KOPT-K1 (cell line): ENCODE measurements at regions not wholly inside any gene's neighbourhood (a gene's known extent, or its start where the extent isn't known, plus 50 kb on each side); places are given as distances from the start of the nearest gene placed in this dataset.
"Not testable (repeated sequence)": the region's sequence is repeated elsewhere in the genome, so short reads cannot be mapped to it uniquely, and the experiment has no call there.

Experiments used
- H3K27ac ChIP-seq: fragments of 200-600 bp; sonication (generic); 2 replicates; pipeline ENCODE4 v1.5.1; 2016; ENCODE audit warnings: antibody characterized with exemption, mild to moderate bottlenecking, low read depth, low read length; ENCODE audit not compliant: poor library complexity, severe bottlenecking
- H3K36me3 ChIP-seq: fragments of 200-600 bp; sonication (generic); 2 replicates; pipeline ENCODE4 v1.5.1; 2017; ENCODE audit warnings: antibody characterized with exemption, mild to moderate bottlenecking, low read length, moderate library complexity; ENCODE audit not compliant: insufficient read depth
- H3K9me3 ChIP-seq: fragments of 200-600 bp; sonication (generic); 2 replicates; pipeline ENCODE4 v1.5.1; 2017; ENCODE audit warnings: antibody characterized with exemption, low read length, mild to moderate bottlenecking; ENCODE audit not compliant: insufficient read depth, poor library complexity, severe bottlenecking

DNA sequence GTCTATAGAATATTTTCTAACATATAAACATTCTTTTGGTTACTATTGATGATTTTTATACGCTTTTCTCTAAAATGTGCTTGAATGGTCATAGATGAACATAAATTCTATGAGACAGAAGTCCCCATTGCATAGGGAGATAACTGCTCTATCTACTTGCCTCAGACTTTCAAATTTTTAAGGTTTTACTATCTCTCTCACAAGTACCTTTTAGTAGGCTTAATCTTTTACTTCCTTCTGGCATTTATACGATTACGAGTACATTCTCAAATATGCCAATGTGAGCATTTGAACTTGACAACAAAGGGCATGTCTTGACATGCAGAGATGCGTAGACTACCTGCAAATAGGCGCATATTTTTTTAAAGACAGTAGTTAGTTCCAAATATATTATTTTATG is 935.9 kb upstream of the LRATD1 start:
- Histone ChIP-seq H3K9me3 (no peaks in the 10 kb centered on the region), H3K27ac (no peak overlapping the region), H3K36me3 (no peaks in the 10 kb centered on the region)

DNA sequence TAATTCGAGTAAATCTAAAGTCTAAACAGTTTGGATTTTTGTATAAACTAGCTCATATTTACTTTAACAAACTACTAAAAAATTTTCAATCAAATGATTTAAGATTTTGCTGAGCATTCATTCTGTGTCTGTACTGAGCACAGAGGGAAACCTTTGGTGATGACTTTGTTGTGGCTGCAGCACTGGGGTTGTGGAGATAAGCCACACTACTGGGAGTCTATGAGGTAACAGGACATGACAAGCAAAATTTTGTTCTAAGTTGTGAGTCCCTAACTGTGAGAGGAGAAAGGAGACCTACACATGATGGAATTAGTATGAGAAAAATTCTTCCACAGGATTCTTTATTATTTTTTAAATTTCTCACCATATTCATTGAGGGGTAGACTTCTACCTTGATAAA is 933.7 kb upstream of the LRATD1 start:
- H3K27ac ChIP-seq = no peak overlapping the region
- H3K36me3 ChIP-seq = no peaks in the 10 kb centered on the region
- H3K9me3 ChIP-seq = no peaks in the 10 kb centered on the region

DNA sequence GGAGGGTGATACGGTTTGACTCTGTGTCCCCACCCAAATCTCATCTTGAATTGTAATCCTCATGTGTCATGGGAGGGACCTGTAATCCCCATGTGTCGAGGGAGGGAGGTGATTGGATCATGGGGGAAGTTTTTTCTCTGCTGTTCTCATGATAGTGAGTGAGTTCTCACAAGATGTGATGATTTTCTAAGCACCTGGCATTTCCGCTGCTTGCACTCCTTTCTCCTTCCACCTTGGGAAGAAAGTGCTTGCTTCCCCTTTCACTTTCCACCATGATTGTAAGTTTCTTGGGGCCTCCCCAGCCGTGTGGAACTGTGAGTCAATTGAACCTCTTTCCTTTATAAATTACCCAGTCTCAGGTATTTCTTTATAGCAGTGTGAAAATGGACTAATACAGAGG is 932.6 kb upstream of the LRATD1 start:
- not testable (repeated sequence) for H3K36me3 ChIP-seq, H3K9me3 ChIP-seq, H3K27ac ChIP-seq

DNA sequence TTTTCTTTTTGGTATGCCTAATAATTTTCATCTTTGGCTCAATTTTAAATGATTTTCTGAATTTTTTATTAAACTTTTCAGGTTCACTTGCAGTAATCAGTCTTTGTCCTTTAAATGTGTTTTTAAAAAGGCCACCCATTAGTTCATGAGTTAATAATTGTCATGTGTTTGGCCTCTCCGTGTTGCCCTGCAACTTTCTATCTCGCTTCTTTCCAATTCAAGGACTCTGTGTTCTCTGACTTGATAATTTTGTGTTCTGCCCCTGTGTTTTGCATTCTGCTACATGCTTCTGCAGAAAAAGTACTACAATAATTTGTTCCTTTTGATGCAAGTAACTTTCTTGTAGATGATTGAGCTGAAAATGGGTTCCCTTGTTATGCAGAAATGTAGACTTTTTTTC is 921.4 kb upstream of the LRATD1 start:
- no peaks in the 10 kb centered on the region for H3K9me3 ChIP-seq
- H3K36me3 ChIP-seq = no peaks in the 10 kb centered on the region
- no peak overlapping the region for H3K27ac ChIP-seq

DNA sequence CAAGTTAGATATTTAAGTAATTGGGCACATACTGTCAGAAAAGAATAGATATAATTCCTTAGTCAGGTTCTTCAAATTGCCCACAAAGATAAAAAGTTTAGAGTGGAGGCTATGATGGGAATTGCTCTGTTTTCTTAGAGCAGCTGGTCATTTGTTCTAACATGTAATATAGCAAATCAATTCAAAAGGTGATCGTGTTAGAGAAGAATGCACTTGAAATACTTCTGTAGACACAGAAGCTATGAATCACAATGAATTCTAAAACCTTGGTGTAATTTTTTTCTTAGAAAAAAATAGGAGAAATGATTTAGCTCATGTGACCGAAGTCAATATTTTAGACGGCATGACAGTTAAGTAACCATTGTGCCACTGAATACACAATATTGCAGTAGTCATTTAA is 918.1 kb upstream of the LRATD1 start:
- Histone ChIP-seq H3K9me3 (no peaks in the 10 kb centered on the region), H3K36me3 (no peaks in the 10 kb centered on the region), H3K27ac (no peak overlapping the region)

DNA sequence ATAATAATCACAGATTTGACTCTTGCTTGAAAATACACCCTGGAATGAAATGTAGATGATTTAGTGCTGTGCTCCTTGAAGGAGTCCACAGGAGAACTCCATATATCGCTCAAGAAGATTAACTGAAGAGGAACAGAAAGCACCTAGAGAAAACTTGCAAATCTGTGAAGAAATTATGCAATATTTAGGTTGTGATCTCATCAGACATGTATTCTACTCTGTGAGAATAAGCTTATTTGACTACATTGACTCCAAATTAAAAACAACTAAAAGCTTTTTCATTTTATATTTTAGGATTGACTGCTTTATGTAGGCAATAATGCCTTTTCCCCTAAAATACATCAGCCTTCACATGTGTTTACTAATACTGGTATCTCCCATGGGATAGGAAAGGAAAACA is 906.6 kb upstream of the LRATD1 start:
- Histone ChIP-seq H3K36me3 (no peaks in the 10 kb centered on the region), H3K9me3 (no peaks in the 10 kb centered on the region), H3K27ac (no peak overlapping the region)

DNA sequence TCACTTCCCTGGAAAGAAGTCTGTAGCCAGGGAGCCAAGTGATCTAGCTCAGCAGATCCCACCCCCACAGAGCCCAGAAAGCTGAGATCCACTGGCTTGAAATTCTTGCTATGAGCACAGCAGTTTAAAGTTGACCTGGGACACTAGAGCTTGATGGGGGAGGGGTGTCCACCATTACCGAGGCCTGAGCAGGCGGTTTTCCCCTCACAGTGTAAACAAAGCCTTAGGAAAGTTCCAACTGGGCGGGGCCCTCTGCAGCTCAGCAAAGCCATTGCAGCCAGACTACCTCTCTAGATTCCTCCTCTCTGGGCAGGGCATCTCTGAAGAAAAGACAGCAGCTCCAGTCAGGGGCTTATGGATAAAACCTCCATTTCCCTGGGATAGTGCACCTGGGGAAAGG is 887.2 kb upstream of the LRATD1 start:
- Histone ChIP-seq H3K36me3 (no peaks in the 10 kb centered on the region), H3K27ac (no peak overlapping the region), H3K9me3 (no peaks in the 10 kb centered on the region)

DNA sequence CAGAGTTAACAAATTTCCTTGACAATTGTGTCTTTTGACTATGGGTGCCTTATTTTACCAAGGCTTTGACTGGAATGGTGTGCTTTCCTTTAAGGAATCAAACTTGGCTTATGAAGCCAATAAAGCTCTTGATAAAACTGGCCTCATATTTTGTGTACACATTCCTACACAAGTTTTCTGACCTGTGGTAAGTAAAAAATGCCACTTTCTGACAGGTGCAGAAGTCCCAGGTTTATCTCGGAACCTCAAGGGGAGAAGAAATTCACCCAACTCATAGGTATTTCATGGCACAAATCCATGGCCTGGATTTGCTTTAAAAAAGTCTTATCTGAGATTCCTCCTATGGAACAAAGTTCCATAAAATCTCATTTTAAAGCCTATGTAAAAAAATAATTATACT is 880.6 kb upstream of the LRATD1 start:
- H3K36me3 ChIP-seq = no peaks in the 10 kb centered on the region

DNA sequence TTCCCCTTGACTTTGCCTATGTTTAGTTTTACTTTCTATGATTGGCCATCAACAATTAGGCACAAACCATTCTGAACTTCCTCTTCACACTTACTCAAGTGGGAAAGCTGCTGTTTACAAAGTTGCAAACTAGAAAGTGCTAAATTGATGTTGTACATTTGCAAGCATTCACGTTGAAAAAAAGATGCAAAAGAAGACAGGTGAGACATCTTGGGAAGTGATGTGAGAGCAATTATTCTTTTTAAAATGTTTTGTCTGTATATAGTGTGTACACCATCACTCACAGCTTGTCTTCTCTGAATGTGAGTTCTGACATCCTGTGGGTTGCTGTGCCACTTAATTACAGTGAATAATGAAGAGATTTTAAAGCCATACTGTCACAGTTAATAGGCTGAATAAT is 874.1 kb upstream of the LRATD1 start:
- Histone ChIP-seq H3K9me3 (no peaks in the 10 kb centered on the region), H3K36me3 (no peaks in the 10 kb centered on the region), H3K27ac (no peak overlapping the region)

More for the DNA sequence above, 880.6 kb upstream of the LRATD1 start:
- Histone ChIP-seq H3K9me3 (no peaks in the 10 kb centered on the region), H3K27ac (no peak overlapping the region)

DNA sequence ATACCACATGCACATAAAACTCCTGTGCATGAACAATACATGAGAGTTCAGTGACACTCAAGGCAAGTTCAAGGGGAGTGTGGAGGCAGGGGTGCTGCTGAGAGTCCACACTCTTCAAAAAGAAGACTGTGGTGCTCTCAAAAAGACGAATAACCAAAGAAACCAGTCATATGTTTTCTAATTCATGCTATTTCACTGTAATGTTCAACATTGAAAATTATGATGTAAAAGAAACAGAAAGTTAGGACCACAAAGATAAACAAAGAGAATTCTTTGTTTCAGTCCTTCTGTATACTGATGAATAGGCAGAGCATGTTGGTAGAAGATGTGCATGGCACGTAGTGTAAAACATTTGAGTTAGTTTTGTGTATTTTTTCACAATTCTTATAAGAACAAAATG is 864.2 kb upstream of the LRATD1 start:
- Histone ChIP-seq H3K36me3 (no peaks in the 10 kb centered on the region), H3K9me3 (no peaks in the 10 kb centered on the region), H3K27ac (no peak overlapping the region)

DNA sequence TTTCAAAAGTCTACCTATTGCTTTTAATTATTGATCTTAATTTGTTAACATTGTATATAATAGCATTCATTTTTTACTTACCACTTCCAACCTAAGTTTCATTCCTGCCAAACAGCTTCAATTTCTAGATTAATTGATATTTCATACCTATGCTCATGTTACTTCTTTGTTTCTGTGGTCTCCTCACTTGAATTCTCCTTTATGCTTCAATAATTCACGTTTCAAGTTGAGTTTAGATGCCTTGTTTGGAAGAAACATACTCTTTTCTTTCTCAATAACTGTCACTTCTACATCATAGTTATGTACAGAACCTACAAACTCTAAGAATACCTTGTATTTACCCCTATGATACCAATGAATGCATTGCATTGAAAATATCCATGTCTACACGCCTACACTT is 862.2 kb upstream of the LRATD1 start:
- H3K27ac ChIP-seq = no peak overlapping the region
- no peaks in the 10 kb centered on the region for H3K36me3 ChIP-seq
- no peaks in the 10 kb centered on the region for H3K9me3 ChIP-seq

DNA sequence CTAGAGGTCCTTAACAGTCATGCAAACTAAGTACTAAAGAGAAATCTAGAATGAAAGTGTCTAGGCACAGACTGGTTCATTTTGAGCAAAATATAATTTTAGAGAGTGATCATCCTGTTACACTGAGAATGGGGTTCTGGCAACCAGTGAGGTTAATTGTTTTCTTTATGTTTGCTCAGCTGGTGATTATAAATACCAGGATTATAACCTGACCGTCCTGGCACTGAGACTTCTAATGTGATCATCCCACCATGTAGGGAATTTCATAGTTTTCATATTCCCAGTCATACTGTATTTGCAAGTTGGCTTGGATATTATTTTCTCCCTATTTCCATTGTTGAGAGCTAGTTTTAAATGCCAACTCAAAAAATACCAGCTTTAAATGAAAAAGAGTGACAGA is 852.5 kb upstream of the LRATD1 start:
- no peak overlapping the region for H3K27ac ChIP-seq
- no peaks in the 10 kb centered on the region for H3K9me3 ChIP-seq
- H3K36me3 ChIP-seq = no peaks in the 10 kb centered on the region

DNA sequence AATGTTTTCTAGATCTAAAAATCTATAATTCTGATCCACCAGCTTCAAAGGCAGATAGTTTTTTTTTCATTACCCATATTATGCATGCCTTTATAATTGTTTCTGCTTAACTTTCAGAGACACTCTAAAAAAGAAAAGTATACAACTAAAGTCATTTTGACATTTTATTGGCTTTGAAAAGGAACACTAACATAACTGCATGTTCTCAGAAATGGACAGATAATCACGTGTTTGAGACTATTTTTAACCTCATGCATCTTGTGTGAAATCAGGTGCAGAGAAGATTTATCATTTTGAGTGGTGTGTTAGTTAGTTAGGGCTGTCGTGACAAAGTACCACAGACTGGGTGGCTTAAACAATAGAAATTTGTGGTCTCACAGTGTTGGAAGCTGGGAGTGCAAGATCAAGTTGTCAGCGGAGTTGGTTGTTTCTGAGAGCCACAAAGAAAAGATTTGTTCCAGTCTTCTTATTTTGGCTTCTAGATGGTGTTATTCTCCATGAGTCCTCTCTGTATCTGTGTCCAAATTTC is 841.4 kb upstream of the LRATD1 start:
- Histone ChIP-seq H3K9me3 (no peaks in the 10 kb centered on the region), H3K36me3 (no peaks in the 10 kb centered on the region), H3K27ac (no peak overlapping the region)

DNA sequence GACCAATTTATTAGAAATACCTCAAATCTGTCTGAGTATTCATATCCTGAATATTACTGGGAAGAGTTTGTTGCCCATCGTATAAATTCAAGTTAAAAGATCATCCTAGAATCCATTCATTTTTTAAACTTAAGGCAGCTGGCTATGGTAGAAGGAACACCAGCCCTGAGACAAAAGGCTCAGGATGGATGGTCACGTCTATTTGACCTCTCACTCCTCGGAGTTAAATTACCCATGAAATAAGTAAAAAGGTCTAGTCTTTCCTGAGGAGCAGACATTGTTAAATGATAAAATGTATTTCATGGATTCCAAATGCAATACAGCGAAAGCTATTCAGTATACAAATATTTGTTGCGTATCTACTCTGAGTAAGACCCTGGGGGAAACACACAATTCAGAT is 826.0 kb upstream of the LRATD1 start:
- Histone ChIP-seq H3K9me3 (no peaks in the 10 kb centered on the region), H3K36me3 (no peaks in the 10 kb centered on the region), H3K27ac (no peak overlapping the region)

DNA sequence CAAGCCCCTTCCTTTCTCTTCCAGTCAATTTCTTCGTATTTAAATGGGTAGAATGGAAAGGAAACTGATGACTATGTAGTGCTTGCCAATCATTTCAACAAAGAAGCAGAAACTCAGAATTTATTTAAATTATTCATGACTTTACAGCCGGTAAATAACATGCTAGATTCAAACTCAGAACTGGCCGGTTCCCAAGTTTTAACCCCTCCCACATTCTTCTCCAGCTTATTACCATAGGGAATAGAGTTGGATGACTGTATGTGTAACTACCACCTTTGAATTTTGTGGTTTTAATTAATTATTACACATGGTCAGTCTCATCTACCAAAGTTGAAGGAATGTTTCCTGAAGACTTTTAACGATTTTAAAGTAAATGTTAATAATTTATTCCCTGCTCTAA is 819.3 kb upstream of the LRATD1 start:
- no peaks in the 10 kb centered on the region for H3K9me3 ChIP-seq
- no peak overlapping the region for H3K27ac ChIP-seq
- H3K36me3 ChIP-seq = no peaks in the 10 kb centered on the region

DNA sequence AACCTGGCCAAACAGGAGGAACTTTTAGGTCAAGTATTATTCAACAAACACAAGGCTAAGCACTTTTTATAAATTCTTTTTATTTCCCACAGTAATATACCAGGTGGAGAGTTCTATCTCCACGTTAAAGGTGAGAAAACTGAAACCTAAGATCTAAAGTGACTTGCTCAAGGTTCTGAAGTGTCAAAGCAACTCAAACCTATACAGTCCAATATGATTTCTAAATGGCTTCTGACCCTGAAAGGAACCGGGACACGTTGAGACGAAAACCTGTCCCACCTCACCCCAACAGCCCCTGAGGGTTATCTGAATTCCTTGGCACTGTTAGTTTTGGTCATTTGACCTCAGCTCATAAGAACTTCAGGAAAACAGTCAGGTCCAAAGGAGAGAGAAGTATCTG is 814.5 kb upstream of the LRATD1 start:
- Histone ChIP-seq H3K27ac (no peak overlapping the region), H3K9me3 (no peaks in the 10 kb centered on the region), H3K36me3 (no peaks in the 10 kb centered on the region)

DNA sequence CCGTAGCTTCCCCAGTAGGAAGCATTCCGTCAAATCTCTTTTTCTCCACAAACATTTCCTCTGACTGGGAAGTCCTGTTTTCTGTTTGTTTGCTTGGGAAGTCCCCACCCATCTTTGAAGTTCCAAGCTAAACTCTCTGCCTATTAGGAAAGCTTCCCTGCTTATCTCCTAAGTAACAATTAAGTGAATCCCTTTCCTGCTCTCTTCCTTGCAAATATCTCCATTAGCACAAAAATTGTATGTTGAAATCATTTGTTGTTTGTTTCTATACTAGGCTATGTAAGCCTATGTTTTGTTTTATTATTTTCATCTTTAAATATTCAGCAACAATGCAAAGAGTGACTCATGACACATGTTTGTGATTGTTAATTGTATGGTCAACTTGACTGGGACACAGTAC is 812.6 kb upstream of the LRATD1 start:
- no peaks in the 10 kb centered on the region for H3K36me3 ChIP-seq
- H3K27ac ChIP-seq = no peak overlapping the region
- H3K9me3 ChIP-seq = no peaks in the 10 kb centered on the region
